Testis (tissue), 2 donors: ENCODE measurements at regions not wholly inside any gene's neighbourhood (a gene's known extent, or its start where the extent isn't known, plus 50 kb on each side); places are given as distances from the start of the nearest gene placed in this dataset.

ENCODE experiments used
- CTCF ChIP-seq, 3 experiments: fragments of 450-650 bp in 2 of 3; fragments of 200-600 bp in 1 of 3; sonication (generic) in 1 of 3; IDR thresholded peaks; one replicate each; pipeline ENCODE4 v1.5.1; 2016 to 2019; ENCODE audit warnings: antibody characterized with exemption in 3 of 3, mild to moderate bottlenecking in 2 of 3, moderate library complexity in 1 of 3
- POLR2A ChIP-seq: fragments of 450-650 bp; IDR thresholded peaks from one replicate; pipeline ENCODE4 v1.6.1; 2017; ENCODE audit warnings: antibody characterized with exemption, mild to moderate bottlenecking, moderate library complexity

GRCh38 chr2:6538607-6539006 lies 327.1 kb downstream of the CMPK2 start:
- no peak for TF ChIP-seq POLR2A
- no peak for TF ChIP-seq CTCF (IDR thresholded peaks at IDR 0.05)
